ENCODE measurements at regions not wholly inside any gene's neighbourhood (a gene's known extent, or its start where the extent isn't known, plus 50 kb on each side); places are given as distances from the start of the nearest gene placed in this dataset.
"Not testable (repeated sequence)": the region's sequence is repeated elsewhere in the genome, so short reads cannot be mapped to it uniquely, and the experiment has no call there.

DNA sequence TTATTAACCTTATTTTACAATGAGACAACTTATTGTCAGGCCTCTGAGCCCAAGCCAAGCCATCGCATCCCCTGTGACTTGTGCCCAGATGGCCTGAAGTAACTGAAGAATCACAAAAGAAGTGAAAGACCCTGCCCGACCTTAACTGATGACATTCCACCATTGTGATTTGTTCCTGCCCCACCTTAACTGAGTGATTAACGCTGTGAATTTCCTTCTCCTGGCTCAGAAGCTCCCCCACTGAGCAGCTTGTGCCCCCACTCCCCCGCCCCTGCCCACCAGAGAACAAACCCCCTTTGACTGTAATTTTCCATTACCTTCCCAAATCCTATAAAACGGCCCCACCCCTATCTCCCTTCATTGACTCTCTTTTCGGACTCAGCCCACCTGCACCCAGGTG is 224.0 kb upstream of the DUSP10 start:
- H3K27ac Mint-ChIP-seq; H3K27me3 ChIP-seq (ENCODE audit: insufficient read depth, low read length); H3K4me1 Mint-ChIP-seq; H3K9me3 ChIP-seq (ENCODE audit: control insufficient read depth in 1 of 2, low read length in 2 of 2); intact Hi-C loops (cut with micrococcal nuclease); H3K27me3 Mint-ChIP-seq; CTCF ChIA-PET (ENCODE audit: partially characterized antibody); H3K36me3 ChIP-seq (ENCODE audit: insufficient read depth, low read length); H3K36me3 Mint-ChIP-seq; H3K9me3 Mint-ChIP-seq; H3K27ac ChIP-seq (ENCODE audit: low read depth, low read length); H3K4me1 ChIP-seq (ENCODE audit: insufficient read depth, low read length); DNase-seq; H3K4me3 Mint-ChIP-seq; H3K4me3 ChIP-seq (ENCODE audit: low read length in 2 of 2); POLR2A ChIA-PET (ENCODE audit: partially characterized antibody): not testable (repeated sequence)

DNA sequence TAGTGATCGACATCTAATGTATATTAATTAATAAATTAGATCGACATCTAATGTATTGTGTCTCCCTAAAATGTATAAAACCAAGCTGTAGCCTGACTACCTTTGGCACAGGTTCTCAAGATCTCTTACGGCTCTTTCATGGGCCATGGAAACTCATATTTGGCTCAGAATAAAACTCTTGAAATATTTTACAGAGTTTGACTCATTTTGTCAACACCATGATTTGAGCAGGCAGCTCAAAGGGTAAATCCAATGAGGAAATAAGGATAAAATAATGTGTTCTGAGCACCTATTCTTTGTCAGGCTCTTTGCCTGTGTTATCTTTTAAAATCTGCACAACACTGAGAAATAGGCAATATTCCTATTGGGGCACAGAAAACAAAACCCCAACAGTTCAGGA is 223.4 kb upstream of the DUSP10 start:
- Histone ChIP-seq H3K27ac (ENCODE audit: low read depth, low read length) (no peak overlapping the region), H3K4me3 (ENCODE audit: low read length in 2 of 2) (no peak overlapping the region), H3K9me3 (ENCODE audit: control insufficient read depth in 1 of 2, low read length in 2 of 2) (no peaks in the 10 kb centered on the region), H3K4me1 (ENCODE audit: insufficient read depth, low read length) (peaks cover 8% of the 10 kb centered on the region), H3K36me3 (ENCODE audit: insufficient read depth, low read length) (no peaks in the 10 kb centered on the region), H3K27me3 (ENCODE audit: insufficient read depth, low read length) (no peaks in the 10 kb centered on the region)
- no peak for DNase-seq
- Mint-ChIP-seq H3K9me3 (no peaks in the 10 kb centered on the region), H3K27ac (no peak overlapping the region), H3K4me3 (no peak overlapping the region), H3K4me1 (peaks cover 0 to 13% (median 5%) of the 10 kb centered on the region in 4 donors), H3K27me3 (no peaks in the 10 kb centered on the region), H3K36me3 (no peaks in the 10 kb centered on the region)
- intact Hi-C loops (cut with micrococcal nuclease) = no loop called here
- ChIA-PET POLR2A (ENCODE audit: partially characterized antibody) (no interaction called here), CTCF (ENCODE audit: partially characterized antibody) (no interaction called here)

DNA sequence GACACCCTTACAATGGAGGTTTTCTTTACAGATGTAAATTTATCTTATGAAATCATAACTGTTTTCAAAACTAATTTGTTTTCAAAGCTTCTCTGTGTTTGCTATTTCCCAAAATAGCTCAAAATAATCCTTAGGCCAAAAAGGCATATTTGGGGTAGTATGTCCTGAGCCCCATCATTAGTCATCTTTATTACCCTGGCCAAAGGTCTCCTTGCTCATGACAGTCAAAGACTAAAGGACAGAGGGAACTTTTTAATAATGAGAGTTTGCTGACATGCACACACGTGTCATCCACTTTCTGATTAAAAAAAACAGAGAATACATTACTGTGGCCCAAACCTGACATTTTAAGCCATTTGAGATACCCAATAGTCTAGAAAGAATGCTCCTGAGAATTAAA is 221.9 kb upstream of the DUSP10 start:
- Mint-ChIP-seq H3K36me3 (no peaks in the 10 kb centered on the region), H3K4me3 (no peak overlapping the region), H3K27me3 (no peaks in the 10 kb centered on the region), H3K4me1 (peaks cover 0 to 13% (median 5%) of the 10 kb centered on the region in 4 donors), H3K27ac (no peak overlapping the region), H3K9me3 (no peaks in the 10 kb centered on the region)
- no peak overlapping the region for H3K4me3 ChIP-seq (ENCODE audit: low read length in 2 of 2)
- H3K4me1 ChIP-seq (ENCODE audit: insufficient read depth, low read length) = peaks cover 8% of the 10 kb centered on the region
- no peaks in the 10 kb centered on the region for H3K36me3 ChIP-seq (ENCODE audit: insufficient read depth, low read length)
- no peak overlapping the region for H3K27ac ChIP-seq (ENCODE audit: low read depth, low read length)
- ChIA-PET POLR2A (ENCODE audit: partially characterized antibody) (no interaction called here), CTCF (ENCODE audit: partially characterized antibody) (no interaction called here)
- intact Hi-C loops (cut with micrococcal nuclease) = no loop called here
- DNase-seq = no peak
- no peaks in the 10 kb centered on the region for H3K9me3 ChIP-seq (ENCODE audit: control insufficient read depth in 1 of 2, low read length in 2 of 2)
- no peaks in the 10 kb centered on the region for H3K27me3 ChIP-seq (ENCODE audit: insufficient read depth, low read length)

DNA sequence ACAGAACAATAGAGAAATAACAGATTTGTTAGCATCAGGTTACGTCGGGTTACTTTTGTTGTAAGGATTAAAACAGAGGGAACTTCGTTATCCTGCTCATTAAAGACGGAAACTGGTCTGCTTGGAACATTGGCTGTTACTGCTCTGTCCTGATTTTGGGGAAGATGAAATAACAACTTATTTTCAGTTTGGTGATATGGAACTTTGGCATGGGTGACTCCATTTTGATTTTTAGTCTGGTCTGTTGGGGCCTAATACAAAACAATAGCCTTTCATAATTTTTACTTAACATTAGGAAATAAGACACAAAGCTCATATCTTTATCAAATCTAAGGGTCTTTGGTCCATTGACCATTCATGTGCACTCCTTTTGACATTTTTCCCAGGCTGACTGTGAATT is 220.5 kb upstream of the DUSP10 start:
- H3K27ac Mint-ChIP-seq = no peak overlapping the region
- Histone ChIP-seq H3K9me3 (ENCODE audit: control insufficient read depth in 1 of 2, low read length in 2 of 2) (no peaks in the 10 kb centered on the region), H3K27ac (ENCODE audit: low read depth, low read length) (no peak overlapping the region), H3K4me1 (ENCODE audit: insufficient read depth, low read length) (peaks cover 8% of the 10 kb centered on the region), H3K27me3 (ENCODE audit: insufficient read depth, low read length) (no peaks in the 10 kb centered on the region), H3K4me3 (ENCODE audit: low read length in 2 of 2) (no peak overlapping the region), H3K36me3 (ENCODE audit: insufficient read depth, low read length) (no peaks in the 10 kb centered on the region)
- POLR2A ChIA-PET (ENCODE audit: partially characterized antibody) = no interaction called here
- CTCF ChIA-PET (ENCODE audit: partially characterized antibody) = no interaction called here
- peaks cover 0 to 2% (median 0%) of the 10 kb centered on the region in 8 donors for H3K9me3 Mint-ChIP-seq
- H3K27me3 Mint-ChIP-seq = no peaks in the 10 kb centered on the region
- no peaks in the 10 kb centered on the region for H3K36me3 Mint-ChIP-seq
- no peak overlapping the region for H3K4me3 Mint-ChIP-seq
- DNase-seq = no peak
- peaks cover 0 to 13% (median 5%) of the 10 kb centered on the region in 4 donors for H3K4me1 Mint-ChIP-seq
- intact Hi-C loops (cut with micrococcal nuclease) = no loop called here

DNA sequence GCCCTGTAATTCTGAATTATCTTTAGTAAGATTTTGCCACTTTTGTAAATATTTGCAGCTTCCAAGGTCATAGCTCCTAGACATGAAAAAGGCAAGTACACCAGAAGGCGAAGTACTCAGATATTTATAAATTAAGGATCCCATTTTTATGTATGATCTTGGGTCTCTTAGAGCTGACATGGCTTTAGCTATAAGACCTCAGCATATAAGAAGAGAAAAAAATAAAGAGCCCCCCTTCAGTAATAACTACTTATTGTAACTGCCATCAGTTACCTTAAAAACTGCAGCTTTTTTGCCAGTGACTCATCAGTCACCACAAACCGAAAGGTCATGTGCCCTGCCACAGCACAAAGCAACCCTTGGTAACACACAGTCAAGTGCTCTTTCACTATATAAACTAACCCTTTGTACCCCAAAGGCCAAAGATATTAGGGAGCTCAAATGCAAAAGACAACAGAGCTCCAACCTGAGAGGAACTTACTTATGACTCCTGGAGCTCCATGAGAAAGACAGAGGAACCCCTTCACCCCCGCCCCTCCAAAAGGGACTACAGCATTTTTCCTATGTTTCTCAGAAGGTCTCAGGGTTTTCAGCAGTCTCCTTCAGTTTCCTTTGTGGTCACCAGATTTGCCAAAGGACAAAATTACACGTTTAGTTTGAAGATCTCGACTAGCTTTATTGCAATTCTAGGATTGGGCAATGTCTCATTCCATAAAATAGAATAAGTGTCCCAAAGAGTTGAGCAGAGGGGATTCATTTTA is 219.8 kb upstream of the DUSP10 start:
- H3K36me3 Mint-ChIP-seq = no peaks in the 10 kb centered on the region
- H3K27ac Mint-ChIP-seq = no peak overlapping the region
- ChIA-PET POLR2A (ENCODE audit: partially characterized antibody) (no interaction called here), CTCF (ENCODE audit: partially characterized antibody) (no interaction called here)
- Histone ChIP-seq H3K36me3 (ENCODE audit: insufficient read depth, low read length) (no peaks in the 10 kb centered on the region), H3K4me1 (ENCODE audit: insufficient read depth, low read length) (peaks cover 8% of the 10 kb centered on the region), H3K9me3 (ENCODE audit: control insufficient read depth in 1 of 2, low read length in 2 of 2) (no peaks in the 10 kb centered on the region), H3K27me3 (ENCODE audit: insufficient read depth, low read length) (no peaks in the 10 kb centered on the region), H3K4me3 (ENCODE audit: low read length in 2 of 2) (no peak overlapping the region), H3K27ac (ENCODE audit: low read depth, low read length) (no peak overlapping the region)
- H3K9me3 Mint-ChIP-seq = peaks cover 0 to 4% (median 0%) of the 10 kb centered on the region in 8 donors
- H3K4me1 Mint-ChIP-seq = peaks cover 0 to 13% (median 5%) of the 10 kb centered on the region in 4 donors
- intact Hi-C loops (cut with micrococcal nuclease) = no loop called here
- peak in 1 of 5 donors; percentile 44 for DNase-seq
- no peaks in the 10 kb centered on the region for H3K27me3 Mint-ChIP-seq
- no peak overlapping the region for H3K4me3 Mint-ChIP-seq

DNA sequence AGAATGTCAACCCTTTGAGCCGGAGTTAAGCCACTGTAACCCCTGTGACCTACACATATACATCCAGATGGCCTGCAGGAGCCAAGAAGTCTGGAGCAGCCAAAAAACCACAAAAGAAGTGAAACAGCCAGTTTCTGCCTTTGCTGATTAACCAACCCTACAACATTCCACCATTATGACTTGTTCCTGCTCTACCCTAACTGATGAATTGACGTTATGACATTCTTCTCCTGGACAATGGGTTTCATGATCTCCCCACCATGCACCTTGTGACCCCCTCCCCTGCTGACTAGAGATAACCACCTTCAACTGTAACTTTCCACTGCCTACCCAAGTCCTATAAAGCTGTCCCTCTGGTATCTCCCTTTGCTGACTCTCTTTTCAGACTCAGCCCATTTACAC is 216.3 kb upstream of the DUSP10 start:
- H3K4me3 Mint-ChIP-seq; POLR2A ChIA-PET (ENCODE audit: partially characterized antibody); H3K27me3 Mint-ChIP-seq; H3K27me3 ChIP-seq (ENCODE audit: insufficient read depth, low read length); DNase-seq; intact Hi-C loops (cut with micrococcal nuclease); H3K36me3 Mint-ChIP-seq; H3K36me3 ChIP-seq (ENCODE audit: insufficient read depth, low read length); H3K9me3 ChIP-seq (ENCODE audit: control insufficient read depth in 1 of 2, low read length in 2 of 2); H3K27ac ChIP-seq (ENCODE audit: low read depth, low read length); CTCF ChIA-PET (ENCODE audit: partially characterized antibody); H3K27ac Mint-ChIP-seq; H3K4me3 ChIP-seq (ENCODE audit: low read length in 2 of 2); H3K4me1 ChIP-seq (ENCODE audit: insufficient read depth, low read length); H3K9me3 Mint-ChIP-seq: not testable (repeated sequence)
- H3K4me1 Mint-ChIP-seq = peaks cover 0 to 13% (median 5%) of the 10 kb centered on the region in 4 donors

DNA sequence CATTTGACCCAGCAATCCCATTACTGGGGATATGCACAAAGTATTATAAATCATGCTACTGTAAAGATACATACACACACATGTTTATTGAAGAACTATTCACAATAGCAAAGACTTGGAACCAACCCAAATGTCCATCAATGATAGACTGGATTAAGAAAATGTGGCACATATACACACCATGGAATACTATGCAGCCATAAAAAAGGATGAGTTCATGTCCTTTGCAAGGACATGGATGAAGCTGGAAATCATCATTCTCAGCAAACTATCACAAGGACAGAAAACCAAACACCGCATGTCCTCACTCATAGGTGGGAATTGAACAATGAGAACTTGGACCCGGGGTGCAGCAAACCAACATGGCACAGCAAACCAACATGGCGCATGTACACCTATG is 215.5 kb upstream of the DUSP10 start:
- H3K4me1 ChIP-seq (ENCODE audit: insufficient read depth, low read length); H3K36me3 Mint-ChIP-seq; CTCF ChIA-PET (ENCODE audit: partially characterized antibody); H3K27me3 Mint-ChIP-seq; H3K9me3 Mint-ChIP-seq; H3K27ac Mint-ChIP-seq; intact Hi-C loops (cut with micrococcal nuclease); POLR2A ChIA-PET (ENCODE audit: partially characterized antibody); H3K9me3 ChIP-seq (ENCODE audit: control insufficient read depth in 1 of 2, low read length in 2 of 2); H3K4me3 ChIP-seq (ENCODE audit: low read length in 2 of 2); H3K27ac ChIP-seq (ENCODE audit: low read depth, low read length); DNase-seq; H3K27me3 ChIP-seq (ENCODE audit: insufficient read depth, low read length); H3K36me3 ChIP-seq (ENCODE audit: insufficient read depth, low read length); H3K4me3 Mint-ChIP-seq: not testable (repeated sequence)
- H3K4me1 Mint-ChIP-seq = peaks cover 0 to 13% (median 5%) of the 10 kb centered on the region in 4 donors

DNA sequence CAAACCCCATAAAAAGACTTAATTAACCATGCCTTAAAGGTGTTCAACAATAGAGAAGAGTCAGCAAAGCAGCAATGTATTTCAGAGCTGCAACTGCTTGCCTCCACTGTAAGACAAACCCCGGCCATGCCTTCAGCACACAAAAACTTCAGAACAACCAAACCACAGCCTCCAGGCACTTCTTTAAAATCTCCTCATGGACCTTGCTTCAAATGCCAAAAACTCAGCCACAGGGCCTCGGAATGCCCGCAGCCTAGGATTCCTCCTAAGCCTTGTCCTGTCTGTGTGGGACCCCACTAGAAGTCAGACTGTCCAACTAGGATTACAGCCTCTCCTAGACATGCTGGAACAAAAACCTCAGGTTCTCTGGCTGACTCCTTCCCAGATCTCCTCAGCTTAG is 208.1 kb upstream of the DUSP10 start:
- no peaks in the 10 kb centered on the region for H3K27me3 ChIP-seq (ENCODE audit: insufficient read depth, low read length)
- H3K4me3 ChIP-seq (ENCODE audit: low read length in 2 of 2) = no peak overlapping the region
- no peaks in the 10 kb centered on the region for H3K4me1 ChIP-seq (ENCODE audit: insufficient read depth, low read length)
- intact Hi-C loops (cut with micrococcal nuclease) = no loop called here
- H3K36me3 ChIP-seq (ENCODE audit: insufficient read depth, low read length) = no peaks in the 10 kb centered on the region
- H3K27ac Mint-ChIP-seq = no peak overlapping the region
- H3K4me1 Mint-ChIP-seq = no peaks in the 10 kb centered on the region
- no peak for DNase-seq
- no peaks in the 10 kb centered on the region for H3K9me3 ChIP-seq (ENCODE audit: control insufficient read depth in 1 of 2, low read length in 2 of 2)
- no peak overlapping the region for H3K4me3 Mint-ChIP-seq
- H3K27ac ChIP-seq (ENCODE audit: low read depth, low read length) = no peak overlapping the region
- peaks cover 2 to 4% of the 10 kb centered on the region in 2 donors for H3K27me3 Mint-ChIP-seq
- H3K9me3 Mint-ChIP-seq = peaks cover 0 to 10% (median 4%) of the 10 kb centered on the region in 8 donors
- ChIA-PET POLR2A (ENCODE audit: partially characterized antibody) (no interaction called here), CTCF (ENCODE audit: partially characterized antibody) (no interaction called here)
- H3K36me3 Mint-ChIP-seq = no peaks in the 10 kb centered on the region
